Mesendoderm (in vitro differentiated cells): ENCODE measurements at regions not wholly inside any gene's neighbourhood (a gene's known extent, or its start where the extent isn't known, plus 50 kb on each side); places are given as distances from the start of the nearest gene placed in this dataset.

Experiments
- DNase-seq: peaks from one replicate; pipeline ENCODE4 v3.0.0; 2013
- H2AK5ac ChIP-seq: 2 replicates; pipeline ENCODE4 v1.6.1; 2013; ENCODE audit warnings: low read length, inconsistent platforms
- H2BK120ac ChIP-seq: 2 replicates; pipeline ENCODE4 v1.6.1; 2013; ENCODE audit warnings: low read depth, mild to moderate bottlenecking, low read length, moderate library complexity, mixed read lengths
- H2BK15ac ChIP-seq: replicated peaks from 2 replicates; pipeline ENCODE4 v1.6.1; 2013; ENCODE audit warnings: low read depth, mild to moderate bottlenecking, moderate library complexity
- H2BK5ac ChIP-seq: 2 replicates; pipeline ENCODE4 v1.6.1; 2013; ENCODE audit warnings: low read length, inconsistent platforms
- H3K18ac ChIP-seq: 2 replicates; pipeline ENCODE4 v1.6.1; 2013; ENCODE audit warnings: mild to moderate bottlenecking, low read length, mixed read lengths
- H3K23ac ChIP-seq: one replicate; pipeline ENCODE4 v1.6.1; 2013; ENCODE audit warnings: low read length
- H3K27ac ChIP-seq: 2 replicates; pipeline ENCODE4 v1.5.1; 2013; ENCODE audit warnings: low read depth, mild to moderate bottlenecking, inconsistent platforms, low read length, moderate library complexity
- H3K27me3 ChIP-seq: 2 replicates; pipeline ENCODE4 v1.6.1; 2013; ENCODE audit warnings: low read length, control low read depth, mild to moderate bottlenecking, inconsistent platforms; ENCODE audit not compliant: insufficient read depth, poor library complexity
- H3K36me3 ChIP-seq: 2 replicates; pipeline ENCODE4 v1.6.1; 2013; ENCODE audit warnings: low read length, inconsistent platforms; ENCODE audit not compliant: control insufficient read depth, insufficient read depth
- H3K4ac ChIP-seq: one replicate; pipeline ENCODE4 v1.6.1; 2013; ENCODE audit warnings: low read depth, mild to moderate bottlenecking, low read length, moderate library complexity
- H3K4me1 ChIP-seq: 2 replicates; pipeline ENCODE4 v1.6.1; 2013; ENCODE audit warnings: low read depth, low read length, inconsistent platforms; ENCODE audit not compliant: control insufficient read depth
- H3K4me2 ChIP-seq: 2 replicates; pipeline ENCODE4 v1.6.1; 2013; ENCODE audit warnings: low read length
- H3K4me3 ChIP-seq: 2 replicates; pipeline ENCODE4 v1.5.1; 2013; ENCODE audit warnings: mild to moderate bottlenecking, low read length
- H3K56ac ChIP-seq: one replicate; pipeline ENCODE4 v1.6.1; 2013; ENCODE audit warnings: low read length
- H3K79me1 ChIP-seq: 2 replicates; pipeline ENCODE4 v1.6.1; 2013; ENCODE audit warnings: low read length, inconsistent platforms
- H3K79me2 ChIP-seq: 2 replicates; pipeline ENCODE4 v1.6.1; 2013; ENCODE audit warnings: mild to moderate bottlenecking, low read length; ENCODE audit not compliant: control insufficient read depth, insufficient read depth
- H3K9ac ChIP-seq: 2 replicates; pipeline ENCODE4 v1.6.1; 2013; ENCODE audit warnings: low read length, inconsistent platforms
- H4K5ac ChIP-seq: one replicate; pipeline ENCODE4 v1.6.1; 2013; ENCODE audit warnings: low read length
- H4K8ac ChIP-seq: one replicate; pipeline ENCODE4 v1.6.1; 2013; ENCODE audit warnings: low read depth, mild to moderate bottlenecking, control low read depth, low read length, moderate library complexity
- WGBS: extraction: QIAGEN DNeasy Blood & Tissue Kit; methylation state at CpG from one replicate; pipeline ENCODE4 v1.1.7; 2013; ENCODE audit warnings: low lambda C conversion rate, missing lambda C conversion rate; ENCODE audit not compliant: insufficient coverage; ENCODE audit errors: extremely low coverage; 5-methylcytosine and 5-hydroxymethylcytosine counted together

GRCh38 chr1:4523551-4523950 lies 130.9 kb upstream of the AJAP1 start:
- Histone ChIP-seq H3K4ac (no peak overlapping the region), H3K56ac (no peak overlapping the region), H2AK5ac (no peak overlapping the region), H3K27me3 (no peaks in the 10 kb centered on the region), H3K23ac (no peak overlapping the region), H4K5ac (no peak overlapping the region), H3K79me1 (no peaks in the 10 kb centered on the region), H3K4me1 (no peaks in the 10 kb centered on the region), H3K79me2 (no peaks in the 10 kb centered on the region), H3K18ac (no peak overlapping the region), H2BK120ac (no peak overlapping the region), H3K36me3 (no peaks in the 10 kb centered on the region), H3K4me2 (no peak overlapping the region), H4K8ac (no peak overlapping the region), H3K9ac (no peak overlapping the region), H3K4me3 (no peak overlapping the region), H2BK15ac (no peak overlapping the region), H2BK5ac (no peak overlapping the region), H3K27ac (no peak overlapping the region)
- DNase-seq: no peak
- no CpG with 5 or more reads among the region's 4 CpGs for WGBS

GRCh38 chr1:4526747-4527146 lies 127.7 kb upstream of the AJAP1 start:
- no peak overlapping the region for H4K8ac ChIP-seq
- H3K27ac ChIP-seq: no peak overlapping the region
- H3K23ac ChIP-seq: no peak overlapping the region
- no peak overlapping the region for H3K56ac ChIP-seq
- no peak overlapping the region for H3K4me2 ChIP-seq
- H3K36me3 ChIP-seq: no peaks in the 10 kb centered on the region
- H3K27me3 ChIP-seq: no peaks in the 10 kb centered on the region
- no peaks in the 10 kb centered on the region for H3K4me1 ChIP-seq
- no peaks in the 10 kb centered on the region for H3K79me1 ChIP-seq
- no peak overlapping the region for H3K18ac ChIP-seq
- H2BK15ac ChIP-seq: no peak overlapping the region
- no peak overlapping the region for H2BK120ac ChIP-seq
- no peaks in the 10 kb centered on the region for H3K79me2 ChIP-seq
- H3K4me3 ChIP-seq: no peak overlapping the region
- no peak overlapping the region for H4K5ac ChIP-seq
- H2BK5ac ChIP-seq: no peak overlapping the region
- H3K4ac ChIP-seq: no peak overlapping the region
- H2AK5ac ChIP-seq: no peak overlapping the region
- WGBS: no CpG with 5 or more reads among the region's 8 CpGs
- no peak overlapping the region for H3K9ac ChIP-seq
- DNase-seq: no peak

- no peak for DNase-seq
- no peak overlapping the region for H3K18ac ChIP-seq
- no peak overlapping the region for H2BK5ac ChIP-seq
- no peak overlapping the region for H3K9ac ChIP-seq
- H3K4me2 ChIP-seq: no peak overlapping the region
- no peak overlapping the region for H3K56ac ChIP-seq
- no peaks in the 10 kb centered on the region for H3K27me3 ChIP-seq
- H3K4me3 ChIP-seq: no peak overlapping the region
- no peaks in the 10 kb centered on the region for H3K36me3 ChIP-seq
- no peaks in the 10 kb centered on the region for H3K79me2 ChIP-seq
- H3K23ac ChIP-seq: no peak overlapping the region
- no peak overlapping the region for H3K27ac ChIP-seq
- H3K4me1 ChIP-seq: no peaks in the 10 kb centered on the region
- H2AK5ac ChIP-seq: no peak overlapping the region
- no peak overlapping the region for H2BK15ac ChIP-seq
- no peak overlapping the region for H4K8ac ChIP-seq
- no peak overlapping the region for H2BK120ac ChIP-seq
- H4K5ac ChIP-seq: no peak overlapping the region
- no CpG with 5 or more reads among the region's 18 CpGs for WGBS
- H3K4ac ChIP-seq: no peak overlapping the region
- no peaks in the 10 kb centered on the region for H3K79me1 ChIP-seq
Observed at GRCh38 chr1:4527819-4528218, 126.6 kb upstream of the AJAP1 start.

- Histone ChIP-seq H3K56ac (no peak overlapping the region), H4K5ac (no peak overlapping the region), H3K9ac (no peak overlapping the region), H2BK15ac (no peak overlapping the region), H3K36me3 (no peaks in the 10 kb centered on the region), H3K23ac (no peak overlapping the region), H2AK5ac (no peak overlapping the region), H3K79me1 (no peaks in the 10 kb centered on the region), H2BK5ac (no peak overlapping the region), H3K4me1 (no peaks in the 10 kb centered on the region), H2BK120ac (no peak overlapping the region), H3K4ac (no peak overlapping the region), H3K4me3 (no peak overlapping the region), H3K4me2 (no peak overlapping the region), H3K27me3 (no peaks in the 10 kb centered on the region), H3K18ac (no peak overlapping the region), H3K27ac (no peak overlapping the region), H3K79me2 (no peaks in the 10 kb centered on the region), H4K8ac (no peak overlapping the region)
- no peak for DNase-seq
- WGBS: no CpG with 5 or more reads among the region's 10 CpGs
Observed at GRCh38 chr1:4528590-4528989, 125.8 kb upstream of the AJAP1 start.

GRCh38 chr1:4529446-4530165 lies 124.8 kb upstream of the AJAP1 start:
- no peaks in the 10 kb centered on the region for H3K4me1 ChIP-seq
- WGBS: no CpG with 5 or more reads among the region's 14 CpGs
- H3K27me3 ChIP-seq: no peaks in the 10 kb centered on the region
- H3K4me2 ChIP-seq: no peak overlapping the region
- no peak overlapping the region for H2BK120ac ChIP-seq
- no peak overlapping the region for H2BK15ac ChIP-seq
- H3K4me3 ChIP-seq: no peak overlapping the region
- no peak overlapping the region for H2BK5ac ChIP-seq
- no peak overlapping the region for H3K56ac ChIP-seq
- H3K79me1 ChIP-seq: no peaks in the 10 kb centered on the region
- no peak overlapping the region for H3K4ac ChIP-seq
- DNase-seq: no peak
- no peak overlapping the region for H3K9ac ChIP-seq
- no peak overlapping the region for H4K5ac ChIP-seq
- no peak overlapping the region for H3K18ac ChIP-seq
- H2AK5ac ChIP-seq: no peak overlapping the region
- no peak overlapping the region for H4K8ac ChIP-seq
- no peaks in the 10 kb centered on the region for H3K79me2 ChIP-seq
- H3K36me3 ChIP-seq: no peaks in the 10 kb centered on the region
- H3K23ac ChIP-seq: no peak overlapping the region
- no peak overlapping the region for H3K27ac ChIP-seq

- Histone ChIP-seq H3K9ac (no peak overlapping the region), H4K8ac (no peak overlapping the region), H3K23ac (no peak overlapping the region), H3K4ac (no peak overlapping the region), H2BK15ac (no peak overlapping the region), H3K4me3 (no peak overlapping the region), H3K18ac (no peak overlapping the region), H3K36me3 (no peaks in the 10 kb centered on the region), H3K27ac (no peak overlapping the region), H3K79me1 (no peaks in the 10 kb centered on the region), H2BK120ac (no peak overlapping the region), H3K79me2 (no peaks in the 10 kb centered on the region), H2AK5ac (no peak overlapping the region), H2BK5ac (no peak overlapping the region), H3K27me3 (no peaks in the 10 kb centered on the region), H3K4me2 (no peak overlapping the region), H3K56ac (no peak overlapping the region), H3K4me1 (no peaks in the 10 kb centered on the region), H4K5ac (no peak overlapping the region)
- DNase-seq: no peak
- no CpG with 5 or more reads among the region's 9 CpGs for WGBS
Observed at GRCh38 chr1:4530166-4530785, 124.1 kb upstream of the AJAP1 start.
